ENCODE measurements at regions not wholly inside any gene's neighbourhood (a gene's known extent, or its start where the extent isn't known, plus 50 kb on each side); places are given as distances from the start of the nearest gene placed in this dataset.
"Not testable (repeated sequence)": the region's sequence is repeated elsewhere in the genome, so short reads cannot be mapped to it uniquely, and the experiment has no call there.

DNA sequence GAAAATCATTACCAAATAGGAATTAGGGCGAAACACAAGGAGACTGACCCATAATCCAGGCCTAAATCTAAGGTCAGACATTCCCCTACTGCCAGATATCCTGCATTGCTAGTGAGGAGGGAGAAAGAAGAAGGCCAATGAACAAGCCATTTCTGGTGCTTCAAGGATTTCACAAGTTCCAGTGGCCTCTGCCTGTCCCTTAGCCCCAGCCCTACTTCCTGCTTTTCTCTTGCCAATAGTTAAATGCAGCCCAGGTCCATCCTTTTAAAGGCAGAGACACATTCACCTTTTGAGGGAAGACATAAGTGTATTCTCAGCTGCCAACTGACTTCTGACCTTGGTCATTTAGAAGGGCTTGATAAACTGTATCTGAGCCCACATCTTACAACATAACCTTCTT lies 135.8 kb downstream of the ZNF621 start:
- Mint-ChIP-seq H3K36me3 (ENCODE audit: low read depth) (no peaks in the 10 kb centered on the region), H3K27me3 (peaks cover 11% of the 10 kb centered on the region), H3K27ac (no peak overlapping the region), H3K4me1 (peaks cover 2% of the 10 kb centered on the region), H3K9me3 (peaks cover 4% of the 10 kb centered on the region), H3K4me3 (no peak overlapping the region)
- no peak for ATAC-seq
- DNase-seq: no peak

- Mint-ChIP-seq H3K27me3 (peaks cover 16% of the 10 kb centered on the region), H3K36me3 (ENCODE audit: low read depth) (no peaks in the 10 kb centered on the region), H3K9me3 (peaks cover 4% of the 10 kb centered on the region), H3K4me1 (peaks cover 2% of the 10 kb centered on the region), H3K4me3 (no peak overlapping the region), H3K27ac (no peak overlapping the region)
- no peak for ATAC-seq
- DNase-seq: no peak
Observed at GRCh38 chr3:40661284-40661683, 136.5 kb downstream of the ZNF621 start.

- no peak for DNase-seq
- Mint-ChIP-seq H3K27ac (no peak overlapping the region), H3K9me3 (no peaks in the 10 kb centered on the region), H3K27me3 (peaks cover 14% of the 10 kb centered on the region), H3K4me1 (peaks cover 2% of the 10 kb centered on the region), H3K4me3 (no peak overlapping the region), H3K36me3 (ENCODE audit: low read depth) (no peaks in the 10 kb centered on the region)
- no peak for ATAC-seq
Observed at GRCh38 chr3:40663280-40663679, 138.5 kb downstream of the ZNF621 start.

DNA sequence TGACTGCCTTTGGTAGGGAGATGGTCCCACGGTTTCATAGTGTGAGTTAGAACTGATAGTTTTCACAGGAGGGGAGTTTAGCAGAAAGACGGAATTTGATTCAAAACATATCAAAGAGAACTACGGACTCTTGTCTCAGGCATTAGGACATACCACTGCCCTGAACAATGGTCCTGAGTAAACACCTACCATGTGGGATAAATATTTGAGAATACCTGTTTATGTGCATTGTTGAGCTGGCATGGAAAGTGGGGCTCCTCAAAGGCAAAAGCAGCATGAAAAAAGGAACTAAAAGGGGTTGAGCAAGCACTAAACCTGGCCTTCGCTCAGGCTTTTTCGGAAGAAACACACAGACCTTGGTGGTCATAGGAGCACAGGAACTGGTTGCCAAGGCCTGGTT lies 144.4 kb downstream of the ZNF621 start:
- DNase-seq: no peak
- Mint-ChIP-seq H3K9me3 (no peaks in the 10 kb centered on the region), H3K4me3 (no peak overlapping the region), H3K4me1 (no peaks in the 10 kb centered on the region), H3K36me3 (ENCODE audit: low read depth) (no peaks in the 10 kb centered on the region), H3K27me3 (peaks cover 7% of the 10 kb centered on the region), H3K27ac (no peak overlapping the region)
- ATAC-seq: no peak

- ATAC-seq (no peak), DNase-seq (no peak)
- no peaks in the 10 kb centered on the region for H3K4me1 Mint-ChIP-seq
- H3K27ac Mint-ChIP-seq: no peak overlapping the region
- no peaks in the 10 kb centered on the region for H3K9me3 Mint-ChIP-seq
- H3K36me3 Mint-ChIP-seq (ENCODE audit: low read depth): no peaks in the 10 kb centered on the region
- H3K27me3 Mint-ChIP-seq: peaks cover 2% of the 10 kb centered on the region
- H3K4me3 Mint-ChIP-seq: no peak overlapping the region
Observed at GRCh38 chr3:40672861-40673260, 148.1 kb downstream of the ZNF621 start.

- no peaks in the 10 kb centered on the region for H3K9me3 Mint-ChIP-seq
- H3K27me3 Mint-ChIP-seq: no peaks in the 10 kb centered on the region
- no peak overlapping the region for H3K4me3 Mint-ChIP-seq
- no peak overlapping the region for H3K27ac Mint-ChIP-seq
- DNase-seq (no peak), ATAC-seq (no peak)
- H3K36me3 Mint-ChIP-seq (ENCODE audit: low read depth): no peaks in the 10 kb centered on the region
- no peaks in the 10 kb centered on the region for H3K4me1 Mint-ChIP-seq
Observed at GRCh38 chr3:40677321-40677720, 152.6 kb downstream of the ZNF621 start.

GRCh38 chr3:40677749-40678148 lies 153.0 kb downstream of the ZNF621 start:
- Mint-ChIP-seq H3K27me3 (no peaks in the 10 kb centered on the region), H3K36me3 (ENCODE audit: low read depth) (no peaks in the 10 kb centered on the region), H3K27ac (no peak overlapping the region), H3K9me3 (no peaks in the 10 kb centered on the region), H3K4me3 (no peak overlapping the region), H3K4me1 (no peaks in the 10 kb centered on the region)
- ATAC-seq: no peak
- no peak for DNase-seq

DNA sequence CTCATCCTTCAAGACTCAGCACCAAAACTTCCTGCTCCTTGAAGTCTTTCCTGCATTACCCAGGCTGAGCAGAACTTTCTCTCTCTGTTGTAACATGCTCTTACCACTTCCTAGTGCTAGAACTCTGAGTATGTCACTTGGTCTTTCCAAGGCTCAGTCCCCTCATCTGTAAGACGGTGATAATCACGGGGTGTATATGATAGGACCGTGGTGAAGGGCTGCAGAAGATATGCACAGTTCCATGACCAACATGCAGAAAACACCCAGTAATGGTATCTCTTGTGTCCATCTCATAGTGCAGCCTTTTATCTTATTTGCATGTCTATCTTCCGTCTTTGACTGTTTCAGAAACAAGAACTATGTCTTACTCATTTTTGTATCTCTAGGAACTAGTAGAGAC lies 154.5 kb downstream of the ZNF621 start:
- Mint-ChIP-seq H3K4me3 (no peak overlapping the region), H3K36me3 (ENCODE audit: low read depth) (no peaks in the 10 kb centered on the region), H3K27me3 (no peaks in the 10 kb centered on the region), H3K9me3 (no peaks in the 10 kb centered on the region), H3K4me1 (no peaks in the 10 kb centered on the region), H3K27ac (no peak overlapping the region)
- DNase-seq: no peak
- ATAC-seq: no peak

DNA sequence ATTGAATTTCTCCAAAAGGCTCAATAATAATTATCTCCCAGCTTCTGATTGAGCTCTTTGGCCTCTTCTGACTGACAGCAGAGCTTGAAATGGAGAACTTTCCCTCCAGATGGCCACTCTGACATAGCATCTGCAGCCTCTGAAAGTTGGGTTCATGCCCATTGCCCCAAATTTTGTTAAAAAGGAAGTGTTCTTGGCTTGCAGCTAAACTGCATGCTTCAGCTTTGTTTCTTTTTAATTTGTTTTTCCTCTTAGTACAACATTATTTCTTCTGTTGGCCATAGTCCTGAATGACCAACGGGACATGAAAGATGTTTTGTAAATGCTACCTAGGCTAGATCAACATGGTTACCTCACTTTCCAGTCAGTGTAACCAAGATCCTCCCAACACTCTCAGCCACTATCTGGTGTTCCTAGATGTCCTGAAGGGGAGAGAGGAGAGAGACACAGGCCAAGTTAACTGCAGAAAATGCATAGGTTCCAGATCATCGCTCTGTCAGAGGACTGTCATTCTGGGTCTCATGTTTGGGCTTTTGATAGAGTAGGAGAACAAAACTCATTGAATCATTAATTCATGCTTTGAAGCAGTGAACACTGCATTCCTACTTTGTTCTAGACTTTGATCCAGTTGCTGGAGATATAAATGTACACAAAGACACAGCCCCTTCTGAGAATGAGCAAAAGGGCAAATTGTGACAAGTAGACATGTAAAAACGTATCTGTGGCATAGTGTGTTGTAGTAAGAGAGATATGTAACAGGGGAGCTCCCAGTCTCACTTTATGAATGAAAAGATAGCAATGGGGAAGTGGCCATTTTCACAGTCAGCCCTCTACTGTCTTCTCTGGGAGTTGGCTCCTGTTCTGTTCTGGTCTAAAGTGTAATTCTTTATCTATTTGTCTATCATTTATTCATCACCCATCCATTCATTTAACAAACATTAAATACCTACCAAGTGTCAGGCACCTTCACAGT lies 156.2 kb downstream of the ZNF621 start:
- H3K4me3 Mint-ChIP-seq: no peak overlapping the region
- no peaks in the 10 kb centered on the region for H3K27me3 Mint-ChIP-seq
- H3K4me1 Mint-ChIP-seq: no peaks in the 10 kb centered on the region
- H3K27ac Mint-ChIP-seq: no peak overlapping the region
- ATAC-seq: no peak
- H3K9me3 Mint-ChIP-seq: no peaks in the 10 kb centered on the region
- DNase-seq: no peak
- no peaks in the 10 kb centered on the region for H3K36me3 Mint-ChIP-seq (ENCODE audit: low read depth)

DNA sequence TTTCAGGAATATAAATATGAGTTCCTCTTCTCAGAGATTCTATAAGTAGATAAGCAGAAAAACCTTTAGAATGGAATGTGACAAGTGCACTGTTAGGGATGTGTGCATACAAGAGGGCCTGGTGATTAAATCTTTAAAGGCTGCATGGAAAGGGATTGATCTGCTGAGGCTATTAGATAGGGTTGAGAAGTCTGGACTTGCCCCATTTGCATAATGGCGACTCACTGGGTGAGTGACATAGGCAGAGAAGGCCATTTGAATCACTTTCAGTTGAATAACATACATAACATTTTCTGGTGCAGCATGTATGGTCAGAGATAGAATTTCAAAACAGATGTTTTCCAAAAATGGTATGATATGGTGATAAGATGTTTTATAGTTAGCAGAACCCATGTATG lies 156.9 kb downstream of the ZNF621 start:
- ATAC-seq: no peak
- DNase-seq: no peak
- Mint-ChIP-seq H3K27me3 (no peaks in the 10 kb centered on the region), H3K4me3 (no peak overlapping the region), H3K9me3 (no peaks in the 10 kb centered on the region), H3K27ac (no peak overlapping the region), H3K36me3 (ENCODE audit: low read depth) (no peaks in the 10 kb centered on the region), H3K4me1 (no peaks in the 10 kb centered on the region)

DNA sequence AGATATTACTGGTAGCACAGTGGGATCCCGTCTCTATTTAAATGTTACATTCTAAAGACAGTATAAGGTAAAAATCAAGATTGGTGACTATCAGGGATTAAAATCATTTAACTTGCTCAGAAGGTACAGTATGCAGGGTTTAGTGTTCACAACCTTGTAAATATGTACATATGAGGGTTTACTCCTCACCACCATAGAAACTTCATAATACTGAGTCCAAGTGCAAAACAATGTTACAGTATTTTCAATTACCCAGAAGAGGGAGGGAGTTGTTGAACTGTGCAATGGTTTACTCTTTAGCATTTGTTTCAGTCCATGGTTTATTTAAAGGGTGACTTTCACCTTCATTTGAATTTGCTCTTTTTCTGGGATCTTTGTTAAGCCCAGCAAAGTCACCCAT lies 165.1 kb downstream of the ZNF621 start:
- Mint-ChIP-seq H3K27ac (no peak overlapping the region), H3K4me1 (no peaks in the 10 kb centered on the region), H3K27me3 (peaks cover 12% of the 10 kb centered on the region), H3K4me3 (no peak overlapping the region), H3K9me3 (no peaks in the 10 kb centered on the region), H3K36me3 (ENCODE audit: low read depth) (no peaks in the 10 kb centered on the region)
- ATAC-seq (no peak), DNase-seq (no peak)

- Mint-ChIP-seq H3K27ac (no peak overlapping the region), H3K9me3 (no peaks in the 10 kb centered on the region), H3K36me3 (ENCODE audit: low read depth) (no peaks in the 10 kb centered on the region), H3K4me1 (no peaks in the 10 kb centered on the region), H3K4me3 (no peak overlapping the region), H3K27me3 (peaks cover 12% of the 10 kb centered on the region)
- DNase-seq (no peak), ATAC-seq (no peak)
Observed at GRCh38 chr3:40690749-40691451, 166.1 kb downstream of the ZNF621 start.

- H3K4me3 Mint-ChIP-seq: no peak overlapping the region
- H3K4me1 Mint-ChIP-seq: no peaks in the 10 kb centered on the region
- DNase-seq (no peak), ATAC-seq (no peak)
- H3K27ac Mint-ChIP-seq: no peak overlapping the region
- no peaks in the 10 kb centered on the region for H3K36me3 Mint-ChIP-seq (ENCODE audit: low read depth)
- no peaks in the 10 kb centered on the region for H3K9me3 Mint-ChIP-seq
- peaks cover 12% of the 10 kb centered on the region for H3K27me3 Mint-ChIP-seq
Observed at GRCh38 chr3:40691452-40691861, 166.7 kb downstream of the ZNF621 start.

DNA sequence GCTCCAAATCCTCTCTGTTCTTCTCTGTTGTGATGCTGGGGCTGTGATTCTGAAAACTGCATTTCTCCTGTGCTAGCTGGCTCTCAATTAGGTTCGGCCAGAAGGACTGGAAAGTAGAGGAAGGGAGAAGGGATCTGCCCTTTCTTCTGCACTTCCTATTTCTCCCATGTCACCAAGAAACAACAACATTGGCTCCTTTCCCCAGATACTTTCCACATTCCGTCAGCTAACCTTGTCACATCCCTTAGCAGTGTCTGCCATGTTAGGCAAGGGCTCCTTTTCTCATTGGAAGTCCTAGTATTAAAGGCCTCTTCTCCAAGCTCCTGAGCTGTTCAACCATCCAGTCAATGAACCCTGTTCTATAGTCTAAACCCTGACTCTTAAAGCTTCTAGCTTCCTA lies 171.1 kb downstream of the ZNF621 start:
- H3K36me3 Mint-ChIP-seq (ENCODE audit: low read depth): no peaks in the 10 kb centered on the region
- H3K27ac Mint-ChIP-seq: no peak overlapping the region
- DNase-seq (no peak), ATAC-seq (no peak)
- no peaks in the 10 kb centered on the region for H3K4me1 Mint-ChIP-seq
- H3K27me3 Mint-ChIP-seq: peaks cover 11% of the 10 kb centered on the region
- H3K4me3 Mint-ChIP-seq: no peak overlapping the region
- peaks cover 4% of the 10 kb centered on the region for H3K9me3 Mint-ChIP-seq

- not testable (repeated sequence) for H3K4me3 Mint-ChIP-seq
Observed at GRCh38 chr3:40698611-40699010, 173.9 kb downstream of the ZNF621 start.

More at GRCh38 chr3:40698611-40699010, 173.9 kb downstream of the ZNF621 start:
- not testable (repeated sequence) for DNase-seq; ATAC-seq; H3K27me3 Mint-ChIP-seq; H3K4me1 Mint-ChIP-seq; H3K36me3 Mint-ChIP-seq (ENCODE audit: low read depth); H3K27ac Mint-ChIP-seq; H3K9me3 Mint-ChIP-seq

Measured in activated naive CD8-positive, alpha-beta T cell treated with anti-CD3 and anti-CD28 coated beads, Interleukin-2, amount 50 U/mL, for 24 hours (primary cell).